Liver (tissue), 8 donors: ENCODE measurements at regions not wholly inside any gene's neighbourhood (a gene's known extent, or its start where the extent isn't known, plus 50 kb on each side); places are given as distances from the start of the nearest gene placed in this dataset.

ENCODE experiments used
- DNase-seq: peaks from one replicate; pipeline ENCODE4 v3.0.0-alpha.2; 2017; ENCODE audit warnings: low spot score
- H3K27ac ChIP-seq, 2 donors: one replicate each; pipeline ENCODE4 v1.7.0; 2013; ENCODE audit warnings: inconsistent platforms in 2 of 2, low read length in 2 of 2, control low read depth in 1 of 2, low read depth in 1 of 2, mild to moderate bottlenecking in 1 of 2
- H3K27me3 ChIP-seq, 4 donors: one replicate each; pipeline versions ENCODE4 v1.6.1 to v1.7.0; 2013; ENCODE audit warnings: low read length in 3 of 4, inconsistent platforms in 1 of 4, mild to moderate bottlenecking in 1 of 4, moderate library complexity in 1 of 4; ENCODE audit not compliant: control insufficient read depth in 4 of 4, insufficient read depth in 4 of 4
- H3K36me3 ChIP-seq, 4 donors: one replicate each; pipeline versions ENCODE4 v1.6.1 to v1.7.0; 2013; ENCODE audit warnings: low read length in 3 of 4, mild to moderate bottlenecking in 3 of 4, low read depth in 1 of 4, moderate library complexity in 1 of 4; ENCODE audit not compliant: control insufficient read depth in 4 of 4, insufficient read depth in 3 of 4
- H3K4me1 ChIP-seq, 4 donors: one replicate each; pipeline versions ENCODE4 v1.6.1 to v1.7.0; 2013; ENCODE audit warnings: low read length in 3 of 4, mild to moderate bottlenecking in 3 of 4, moderate library complexity in 1 of 4; ENCODE audit not compliant: control insufficient read depth in 4 of 4, insufficient read depth in 4 of 4
- H3K4me3 ChIP-seq, 3 donors: one replicate each; pipeline versions ENCODE4 v1.6.1 to v1.7.0; 2013; ENCODE audit warnings: low read length in 3 of 3, control low read depth in 1 of 3, low read depth in 1 of 3, mild to moderate bottlenecking in 1 of 3
- H3K9ac ChIP-seq, 2 donors: one replicate each; pipeline ENCODE4 v1.7.0; 2013; ENCODE audit warnings: low read length in 2 of 2, mild to moderate bottlenecking in 2 of 2, moderate library complexity in 2 of 2, control low read depth in 1 of 2, low read depth in 1 of 2
- H3K9me3 ChIP-seq, 4 donors: one replicate each; pipeline versions ENCODE4 v1.6.1 to v1.7.0; 2013; ENCODE audit warnings: low read length in 3 of 4; ENCODE audit not compliant: control insufficient read depth in 4 of 4
- ATF3 ChIP-seq: IDR thresholded peaks from 2 replicates; pipeline ENCODE4 v1.6.1; 2016; ENCODE audit warnings: antibody characterized with exemption
- EGR1 ChIP-seq, 2 donors: IDR thresholded peaks; 2 replicates each; pipeline ENCODE4 v1.6.1; 2016 to 2018; ENCODE audit warnings: antibody characterized with exemption in 2 of 2, low read depth in 2 of 2
- FOXA1 ChIP-seq: IDR thresholded peaks from 2 replicates; pipeline ENCODE4 v1.6.1; 2016; ENCODE audit warnings: antibody characterized with exemption
- FOXA2 ChIP-seq: IDR thresholded peaks from 2 replicates; pipeline ENCODE4 v1.6.1; 2016; ENCODE audit warnings: antibody characterized with exemption
- GABPA ChIP-seq, 2 donors: IDR thresholded peaks in 1 of 2; conservative IDR thresholded peaks in 1 of 2; 2 replicates each; pipeline ENCODE4 v1.6.1; 2016; ENCODE audit warnings: antibody characterized with exemption in 2 of 2, mild to moderate bottlenecking in 1 of 2, moderate library complexity in 1 of 2
- HNF4A ChIP-seq, 2 donors: conservative IDR thresholded peaks; 2 replicates each; pipeline ENCODE4 v1.6.1; 2016; ENCODE audit warnings: antibody characterized with exemption in 2 of 2, mild to moderate bottlenecking in 2 of 2
- HNF4G ChIP-seq: IDR thresholded peaks from 2 replicates; pipeline ENCODE4 v1.6.1; 2016; ENCODE audit warnings: antibody characterized with exemption
- JUND ChIP-seq, 2 donors: IDR thresholded peaks; 2 replicates each; pipeline ENCODE4 v1.6.1; 2016; ENCODE audit warnings: antibody characterized with exemption in 2 of 2
- NR2F2 ChIP-seq: IDR thresholded peaks from 2 replicates; pipeline ENCODE4 v1.6.1; 2016; ENCODE audit warnings: antibody characterized with exemption
- RAD21 ChIP-seq, 2 donors: IDR thresholded peaks; 2 replicates each; pipeline ENCODE4 v1.6.1; 2016; ENCODE audit warnings: antibody characterized with exemption in 2 of 2, mild to moderate bottlenecking in 2 of 2
- REST ChIP-seq: IDR thresholded peaks from 2 replicates; pipeline ENCODE4 v1.6.1; 2016; ENCODE audit warnings: antibody characterized with exemption, mild to moderate bottlenecking
- RXRA ChIP-seq, 2 donors: IDR thresholded peaks; 2 replicates each; pipeline ENCODE4 v1.6.1; 2017 to 2018; ENCODE audit warnings: antibody characterized with exemption in 2 of 2, mild to moderate bottlenecking in 1 of 2
- SP1 ChIP-seq: IDR thresholded peaks from 2 replicates; pipeline ENCODE4 v1.6.1; 2018; ENCODE audit warnings: antibody characterized with exemption, mild to moderate bottlenecking
- TAF1 ChIP-seq: conservative IDR thresholded peaks from 2 replicates; pipeline ENCODE4 v1.6.1; 2016; ENCODE audit warnings: antibody characterized with exemption, mild to moderate bottlenecking
- YY1 ChIP-seq: IDR thresholded peaks from 2 replicates; pipeline ENCODE4 v1.6.1; 2016; ENCODE audit warnings: antibody characterized with exemption, mild to moderate bottlenecking
- WGBS: extraction: QIAGEN DNeasy Blood & Tissue Kit; methylation state at CpG from one replicate; pipeline ENCODE4 v1.1.7; 2013; 5-methylcytosine and 5-hydroxymethylcytosine counted together
- TF ChIP-seq, protein P1 (sequence below): fragments of 150-350 bp; IDR thresholded peaks from 2 replicates; pipeline ENCODE4 v1.5.1; 2017; ENCODE audit warnings: improper control_type of control experiment, low read depth, low read length; ENCODE audit not compliant: missing input control
- TF ChIP-seq, protein P2 (sequence below): IDR thresholded peaks from 2 replicates; pipeline ENCODE4 v1.6.1; 2016; ENCODE audit warnings: antibody characterized with exemption
- TF ChIP-seq, protein P3 (sequence below): IDR thresholded peaks from 2 replicates; pipeline ENCODE4 v1.6.1; 2016; ENCODE audit warnings: antibody characterized with exemption
- donor health status: healthy.
- donor health status: healthy.
- donor health status: healthy.
- donor health status: healthy.
- donor health status: healthy.

DNA sequence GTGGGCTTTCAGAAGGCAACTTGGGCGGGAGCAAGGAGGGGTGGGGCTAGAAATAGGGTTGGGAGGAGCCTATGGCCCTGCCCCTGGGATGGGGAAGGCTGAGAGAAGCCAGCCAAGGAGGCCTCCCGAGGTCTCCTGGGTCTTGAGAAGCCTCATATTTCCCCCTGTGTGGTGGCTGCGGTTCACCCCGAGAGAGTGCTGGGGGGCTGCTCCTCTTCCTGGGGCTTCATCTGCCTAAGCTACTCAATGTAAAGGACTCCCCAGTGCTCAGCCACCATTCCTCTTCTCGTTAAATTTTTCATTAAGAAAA is 174.3 kb downstream of the SMAD6 start:
- Histone ChIP-seq H3K27me3 (no peaks in the 10 kb centered on the region), H3K36me3 (no peaks in the 10 kb centered on the region), H3K4me1 (no peaks in the 10 kb centered on the region), H3K27ac (no peak overlapping the region), H3K9ac (no peak overlapping the region), H3K4me3 (no peak overlapping the region), H3K9me3 (no peaks in the 10 kb centered on the region)
- whole genome bisulfite sequencing: 62% methylated on average over 5 of the region's 5 CpGs
- TF ChIP-seq, protein P1, sequence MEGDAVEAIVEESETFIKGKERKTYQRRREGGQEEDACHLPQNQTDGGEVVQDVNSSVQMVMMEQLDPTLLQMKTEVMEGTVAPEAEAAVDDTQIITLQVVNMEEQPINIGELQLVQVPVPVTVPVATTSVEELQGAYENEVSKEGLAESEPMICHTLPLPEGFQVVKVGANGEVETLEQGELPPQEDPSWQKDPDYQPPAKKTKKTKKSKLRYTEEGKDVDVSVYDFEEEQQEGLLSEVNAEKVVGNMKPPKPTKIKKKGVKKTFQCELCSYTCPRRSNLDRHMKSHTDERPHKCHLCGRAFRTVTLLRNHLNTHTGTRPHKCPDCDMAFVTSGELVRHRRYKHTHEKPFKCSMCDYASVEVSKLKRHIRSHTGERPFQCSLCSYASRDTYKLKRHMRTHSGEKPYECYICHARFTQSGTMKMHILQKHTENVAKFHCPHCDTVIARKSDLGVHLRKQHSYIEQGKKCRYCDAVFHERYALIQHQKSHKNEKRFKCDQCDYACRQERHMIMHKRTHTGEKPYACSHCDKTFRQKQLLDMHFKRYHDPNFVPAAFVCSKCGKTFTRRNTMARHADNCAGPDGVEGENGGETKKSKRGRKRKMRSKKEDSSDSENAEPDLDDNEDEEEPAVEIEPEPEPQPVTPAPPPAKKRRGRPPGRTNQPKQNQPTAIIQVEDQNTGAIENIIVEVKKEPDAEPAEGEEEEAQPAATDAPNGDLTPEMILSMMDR: no peak
- no peak for TF ChIP-seq EGR1 (IDR thresholded peaks at IDR 0.05; ENCODE audit: low read depth in 2 of 2)
- no peak for TF ChIP-seq GABPA (IDR thresholded peaks at IDR 0.05 in 1 of 2, conservative IDR thresholded peaks at IDR 0.05 in 1 of 2)
- no peak for TF ChIP-seq FOXA1
- TF ChIP-seq NR2F2: no peak
- no peak for TF ChIP-seq REST
- TF ChIP-seq HNF4A (conservative IDR thresholded peaks at IDR 0.05): no peak
- TF ChIP-seq, protein P2, sequence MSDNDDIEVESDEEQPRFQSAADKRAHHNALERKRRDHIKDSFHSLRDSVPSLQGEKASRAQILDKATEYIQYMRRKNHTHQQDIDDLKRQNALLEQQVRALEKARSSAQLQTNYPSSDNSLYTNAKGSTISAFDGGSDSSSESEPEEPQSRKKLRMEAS: no peak
- TF ChIP-seq HNF4G: no peak
- no peak for TF ChIP-seq JUND (IDR thresholded peaks at IDR 0.05)
- no peak for TF ChIP-seq RXRA (IDR thresholded peaks at IDR 0.05)
- TF ChIP-seq, protein P3, sequence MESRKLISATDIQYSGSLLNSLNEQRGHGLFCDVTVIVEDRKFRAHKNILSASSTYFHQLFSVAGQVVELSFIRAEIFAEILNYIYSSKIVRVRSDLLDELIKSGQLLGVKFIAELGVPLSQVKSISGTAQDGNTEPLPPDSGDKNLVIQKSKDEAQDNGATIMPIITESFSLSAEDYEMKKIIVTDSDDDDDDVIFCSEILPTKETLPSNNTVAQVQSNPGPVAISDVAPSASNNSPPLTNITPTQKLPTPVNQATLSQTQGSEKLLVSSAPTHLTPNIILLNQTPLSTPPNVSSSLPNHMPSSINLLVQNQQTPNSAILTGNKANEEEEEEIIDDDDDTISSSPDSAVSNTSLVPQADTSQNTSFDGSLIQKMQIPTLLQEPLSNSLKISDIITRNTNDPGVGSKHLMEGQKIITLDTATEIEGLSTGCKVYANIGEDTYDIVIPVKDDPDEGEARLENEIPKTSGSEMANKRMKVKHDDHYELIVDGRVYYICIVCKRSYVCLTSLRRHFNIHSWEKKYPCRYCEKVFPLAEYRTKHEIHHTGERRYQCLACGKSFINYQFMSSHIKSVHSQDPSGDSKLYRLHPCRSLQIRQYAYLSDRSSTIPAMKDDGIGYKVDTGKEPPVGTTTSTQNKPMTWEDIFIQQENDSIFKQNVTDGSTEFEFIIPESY: no peak
- no peak for TF ChIP-seq FOXA2
- TF ChIP-seq ATF3: no peak
- no peak for TF ChIP-seq SP1
- no peak for TF ChIP-seq TAF1
- TF ChIP-seq YY1: no peak
- TF ChIP-seq RAD21 (IDR thresholded peaks at IDR 0.05): no peak
- no peak for DNase-seq
